HG03460 (cell line): ENCODE measurements at regions not wholly inside any gene's neighbourhood (a gene's known extent, or its start where the extent isn't known, plus 50 kb on each side); places are given as distances from the start of the nearest gene placed in this dataset.

Experiments
- ATAC-seq: cut with Tn5 transposase; IDR thresholded peaks from one replicate; pipeline ENCODE4 v1.9.1; 2021; ENCODE audit not compliant: unreplicated experiment

DNA sequence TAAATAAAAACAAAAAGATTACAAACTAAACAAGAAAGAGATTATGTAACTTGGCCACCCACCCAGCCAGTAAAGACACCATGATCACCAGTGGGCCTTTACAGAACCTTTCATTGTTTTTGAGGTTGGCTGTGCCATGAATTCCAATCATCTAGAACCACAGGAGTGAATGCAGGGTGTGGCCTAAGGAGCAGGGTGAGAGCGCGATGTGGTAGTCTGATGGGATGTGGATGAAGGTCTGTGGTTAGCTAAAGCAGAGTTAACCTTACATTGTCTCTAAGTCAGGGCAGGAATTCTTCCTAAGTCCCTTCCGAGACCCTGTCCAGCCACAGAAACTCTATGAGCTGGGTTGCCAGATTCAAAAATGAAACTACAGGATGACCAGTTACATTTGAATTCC, 54.0 kb upstream of the CDKN3 start:
- ATAC-seq = no peak

DNA sequence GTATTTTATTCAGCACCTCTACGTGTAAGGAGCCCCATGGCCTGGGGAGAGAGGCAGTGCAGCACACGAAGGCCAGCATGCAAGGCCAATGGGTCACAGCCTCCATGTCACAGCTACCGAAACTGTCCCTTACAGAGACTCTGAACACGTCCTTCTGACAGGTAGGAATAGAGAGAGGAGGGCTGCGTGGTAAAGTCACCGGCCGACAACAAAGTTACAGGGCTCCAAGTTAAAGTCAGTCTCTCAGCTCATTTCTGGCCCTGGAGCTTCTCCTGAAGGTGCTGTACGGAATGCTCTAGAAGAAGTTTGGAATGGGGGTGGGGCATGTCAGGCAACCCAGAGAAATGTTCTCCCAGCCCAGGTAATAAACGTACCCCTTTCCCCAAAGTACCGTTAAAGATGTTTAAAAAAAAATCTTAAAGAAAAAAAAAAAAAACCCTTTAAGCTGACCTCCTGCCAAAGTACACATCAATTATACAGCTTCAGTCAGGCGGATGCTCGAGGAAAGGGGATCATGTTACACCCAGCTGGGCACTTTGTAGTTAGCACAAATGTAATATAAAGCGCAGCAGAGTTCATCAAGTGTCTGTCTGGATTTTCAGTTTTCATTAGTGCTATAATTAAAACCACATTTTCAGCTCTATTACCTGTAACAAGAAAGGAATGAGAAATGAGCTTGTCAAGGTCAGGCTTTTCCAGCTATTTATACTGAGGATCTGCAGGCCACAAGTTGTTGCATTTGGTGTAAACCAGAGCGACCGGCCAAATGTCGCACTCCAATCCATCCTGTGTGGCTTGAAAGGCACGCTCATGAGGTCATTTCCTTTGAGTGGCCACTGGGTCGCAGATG, 53.3 kb upstream of the CDKN3 start:
- ATAC-seq = no peak

DNA sequence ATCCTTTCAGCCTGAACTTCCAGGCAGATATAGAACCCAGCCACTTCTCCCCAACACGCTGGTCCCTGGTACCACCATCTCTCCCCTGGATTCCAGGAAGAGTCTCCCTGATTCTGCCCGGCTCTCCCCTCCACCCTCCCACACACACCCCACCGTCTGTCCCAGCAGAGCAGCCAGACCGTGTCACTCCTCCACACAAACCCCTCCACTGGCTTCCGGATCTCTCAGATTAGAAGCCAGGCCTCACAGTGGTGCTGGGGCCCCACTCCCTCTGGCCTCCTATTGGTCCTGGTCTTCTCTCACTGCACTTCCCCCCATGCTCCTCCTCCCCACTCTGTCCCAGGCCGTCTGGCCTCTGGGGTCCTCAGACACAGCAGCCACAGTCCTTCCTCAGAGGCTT, 52.4 kb upstream of the CDKN3 start:
- ATAC-seq = no peak

DNA sequence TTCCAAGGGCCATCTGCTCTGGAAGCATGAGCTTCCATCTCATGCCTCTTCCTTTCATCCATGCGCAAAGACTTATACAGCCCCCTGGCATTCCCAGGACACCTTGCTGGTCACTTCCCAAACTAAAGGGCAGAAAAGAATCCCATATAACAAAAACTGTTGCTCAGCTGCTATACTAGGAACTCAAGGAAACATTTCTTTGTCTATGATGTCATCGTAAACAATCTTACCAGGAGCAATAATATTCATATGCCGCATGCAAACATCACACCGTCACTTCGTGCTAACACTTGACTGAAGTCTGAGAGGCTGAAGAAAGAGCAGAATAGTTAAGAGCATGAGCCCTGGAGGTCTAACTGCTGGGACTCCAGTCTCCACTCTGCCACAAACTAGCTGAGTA, 50.5 kb upstream of the CDKN3 start:
- ATAC-seq = no peak
